ENCODE measurements at regions not wholly inside any gene's neighbourhood (a gene's known extent, or its start where the extent isn't known, plus 50 kb on each side); places are given as distances from the start of the nearest gene placed in this dataset.

DNA sequence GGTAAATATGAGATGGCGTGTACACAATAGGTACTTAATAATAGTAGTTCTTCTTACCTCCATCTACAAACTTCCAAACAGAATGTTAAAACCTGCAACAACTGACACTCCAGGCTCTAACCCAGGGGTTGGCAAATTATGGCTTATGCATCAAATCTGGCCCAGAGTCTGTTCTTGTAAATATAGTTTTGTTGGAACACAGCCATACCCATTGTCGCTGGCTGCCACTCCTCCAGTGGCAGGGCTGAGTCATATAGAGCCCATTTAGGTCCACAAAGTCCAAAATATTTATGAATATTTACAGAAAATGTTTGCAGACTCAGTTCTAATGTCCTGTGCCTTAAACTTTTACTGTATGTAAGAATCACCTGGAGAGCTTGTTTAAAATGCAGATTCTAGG lies 69.9 kb upstream of the BTBD3 start:
- no peak for DNase-seq

- no peak for DNase-seq
Measured at GRCh38 chr20:11849270-11849915, 68.3 kb upstream of the BTBD3 start.

- no peak for DNase-seq
Measured at GRCh38 chr20:11849976-11850670, 67.6 kb upstream of the BTBD3 start.

DNA sequence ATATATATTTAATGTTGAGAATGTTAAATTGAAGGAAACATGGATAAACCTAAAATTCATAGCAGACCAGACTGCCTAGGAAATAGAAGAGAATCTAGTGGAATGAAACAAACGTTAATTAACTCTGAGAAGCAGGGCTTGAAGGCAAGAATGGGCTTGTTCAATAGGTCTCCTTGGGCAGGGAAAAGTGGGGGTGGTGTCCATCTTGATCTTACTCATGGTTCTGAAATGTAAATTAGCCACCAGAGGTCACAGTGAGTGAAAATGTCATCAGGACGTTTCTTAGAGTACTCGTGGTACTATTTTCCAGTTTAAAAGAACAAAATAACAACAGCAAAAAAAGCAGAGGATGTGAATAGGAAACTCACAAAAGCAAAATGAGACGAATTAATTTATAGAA lies 66.8 kb upstream of the BTBD3 start:
- DNase-seq = no peak

- no peak for DNase-seq
Measured at GRCh38 chr20:11851646-11852045, 66.0 kb upstream of the BTBD3 start.

- DNase-seq = no peak
Measured at GRCh38 chr20:11852189-11852588, 65.5 kb upstream of the BTBD3 start.

GRCh38 chr20:11852811-11853210 lies 64.9 kb upstream of the BTBD3 start:
- DNase-seq = no peak

- DNase-seq = no peak
Measured at GRCh38 chr20:11853359-11853758, 64.3 kb upstream of the BTBD3 start.

DNA sequence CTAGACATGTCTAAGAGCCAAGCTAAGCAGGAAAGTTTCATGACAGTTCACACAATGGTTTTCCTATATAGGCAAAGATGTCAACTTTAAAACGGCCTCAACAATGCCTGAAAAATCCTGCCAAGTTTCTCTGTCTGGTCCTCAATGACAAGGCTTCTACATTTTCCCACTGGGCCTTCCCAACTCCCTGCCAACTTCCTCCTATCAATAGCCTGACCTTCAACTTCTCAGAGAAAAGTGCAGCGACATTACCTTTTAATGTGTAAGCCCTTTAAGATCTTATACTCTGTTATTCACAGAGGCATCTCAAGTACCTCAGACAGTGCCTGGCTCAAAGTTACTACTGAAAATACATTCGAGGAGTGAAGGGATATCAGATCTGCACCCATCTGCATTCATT lies 56.2 kb upstream of the BTBD3 start:
- no peak for DNase-seq

DNA sequence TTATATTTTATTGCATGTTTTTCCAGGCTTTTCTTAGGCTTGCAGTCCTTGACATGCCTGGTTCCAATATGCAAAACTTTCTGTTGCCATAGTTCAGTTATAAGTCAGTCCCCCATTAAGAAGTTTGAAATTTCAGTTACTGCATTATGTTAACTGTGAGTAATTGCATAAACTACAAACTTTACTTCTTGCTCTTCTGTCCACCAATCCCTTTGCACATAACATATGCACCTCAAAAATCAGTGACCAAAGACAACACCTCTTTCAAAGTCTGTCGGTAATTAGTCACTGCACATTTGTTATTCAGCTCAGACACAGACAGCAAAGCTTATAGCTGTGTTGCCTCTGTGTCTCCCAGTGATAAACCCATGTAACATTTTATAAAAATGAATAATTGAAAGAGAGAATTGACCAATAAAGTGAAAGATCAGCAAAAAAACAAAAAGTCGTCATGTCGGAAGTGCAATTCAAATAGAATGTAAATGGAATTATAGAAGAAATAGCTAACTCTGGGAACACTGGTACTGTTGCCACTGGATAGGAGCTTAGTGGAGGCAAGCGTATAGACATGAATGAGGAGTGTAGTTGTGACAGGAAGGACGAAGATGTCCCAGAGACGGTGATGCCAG lies 50.3 kb upstream of the BTBD3 start:
- no peak for DNase-seq
